ENCODE measurements at regions not wholly inside any gene's neighbourhood (a gene's known extent, or its start where the extent isn't known, plus 50 kb on each side); places are given as distances from the start of the nearest gene placed in this dataset.

GRCh38 chr4:17313194-17313593, 198.7 kb downstream of the QDPR start:
- TF ChIP-seq NFYB (IDR thresholded peaks at IDR 0.05; ENCODE audit: insufficient read depth, low read depth, low read length): no peak
- no peak for TF ChIP-seq GABPA (IDR thresholded peaks at IDR 0.05; ENCODE audit: low read depth)
- no peak for TF ChIP-seq E2F4 (IDR thresholded peaks at IDR 0.05; ENCODE audit: low read depth, low read length)
- TF ChIP-seq EZH2 (IDR thresholded peaks at IDR 0.05; ENCODE audit: borderline replicate concordance, control insufficient read depth, low read depth, low read length): no peak
- TF ChIP-seq POLR2A (IDR thresholded peaks at IDR 0.05; ENCODE audit: low read depth, low read length): no peak
- no peak for TF ChIP-seq EP300 (IDR thresholded peaks at IDR 0.05; ENCODE audit: borderline replicate concordance in 1 of 2, control insufficient read depth in 1 of 2, low read depth in 2 of 2, low read length in 2 of 2)
- no peak for TF ChIP-seq MAX (IDR thresholded peaks at IDR 0.05; ENCODE audit: low read depth, low read length)
- no peak for TF ChIP-seq JUND (IDR thresholded peaks at IDR 0.05; ENCODE audit: low read depth, low read length)
- no peak for TF ChIP-seq CTCF (IDR thresholded peaks at IDR 0.05 in 2 of 3, conservative IDR thresholded peaks at IDR 0.05 in 1 of 3; ENCODE audit: control insufficient read depth in 2 of 3, extremely low read depth in 1 of 3, insufficient read depth in 1 of 3, low read depth in 3 of 3, low read length in 3 of 3)
- TF ChIP-seq IRF3 (IDR thresholded peaks at IDR 0.05): no peak
- TF ChIP-seq ZBTB40 (IDR thresholded peaks at IDR 0.05; ENCODE audit: borderline replicate concordance): no peak
- TF ChIP-seq YBX1 (IDR thresholded peaks at IDR 0.05): no peak
- no peak for TF ChIP-seq MXI1 (IDR thresholded peaks at IDR 0.05; ENCODE audit: low read depth, low read length)
- TF ChIP-seq SUZ12 (IDR thresholded peaks at IDR 0.05; ENCODE audit: unreplicated experiment): no peak
